Prostate gland (tissue), 2 donors: ENCODE measurements at regions not wholly inside any gene's neighbourhood (a gene's known extent, or its start where the extent isn't known, plus 50 kb on each side); places are given as distances from the start of the nearest gene placed in this dataset.

Experiments used
- POLR2A ChIP-seq: fragments of 450-650 bp; IDR thresholded peaks from one replicate; pipeline ENCODE4 v1.6.1; 2016; ENCODE audit warnings: antibody characterized with exemption, mild to moderate bottlenecking
- TF ChIP-seq, protein P1 (sequence below), 4 experiments: fragments of 200-600 bp in 2 of 4; fragments of 450-650 bp in 2 of 4; sonication (generic) in 2 of 4; IDR thresholded peaks; 1 replicate in 3 of 4; 2 replicates in 1 of 4; pipeline ENCODE4 v1.5.1; 2016 to 2019; ENCODE audit warnings: antibody characterized with exemption in 4 of 4, mild to moderate bottlenecking in 2 of 4, moderate library complexity in 2 of 4

DNA sequence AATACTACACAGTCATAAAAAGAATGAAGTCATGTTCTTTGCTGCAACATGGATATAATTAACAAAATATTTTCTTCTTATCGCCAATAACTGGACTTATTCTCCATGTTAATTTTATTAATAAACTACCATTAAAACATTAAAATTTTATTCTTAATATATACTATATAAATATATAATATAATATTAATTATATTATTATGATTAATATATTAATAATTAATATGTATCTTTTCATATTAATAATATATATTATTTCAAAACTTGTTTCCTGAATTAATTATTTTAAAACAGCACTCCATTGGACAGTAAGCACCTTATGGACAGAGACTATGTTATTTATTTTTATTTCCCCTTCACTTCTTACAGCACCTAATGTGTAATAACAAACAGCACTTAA is 182.8 kb downstream of the ARL4A start:
- no peak for TF ChIP-seq POLR2A
- TF ChIP-seq, protein P1, sequence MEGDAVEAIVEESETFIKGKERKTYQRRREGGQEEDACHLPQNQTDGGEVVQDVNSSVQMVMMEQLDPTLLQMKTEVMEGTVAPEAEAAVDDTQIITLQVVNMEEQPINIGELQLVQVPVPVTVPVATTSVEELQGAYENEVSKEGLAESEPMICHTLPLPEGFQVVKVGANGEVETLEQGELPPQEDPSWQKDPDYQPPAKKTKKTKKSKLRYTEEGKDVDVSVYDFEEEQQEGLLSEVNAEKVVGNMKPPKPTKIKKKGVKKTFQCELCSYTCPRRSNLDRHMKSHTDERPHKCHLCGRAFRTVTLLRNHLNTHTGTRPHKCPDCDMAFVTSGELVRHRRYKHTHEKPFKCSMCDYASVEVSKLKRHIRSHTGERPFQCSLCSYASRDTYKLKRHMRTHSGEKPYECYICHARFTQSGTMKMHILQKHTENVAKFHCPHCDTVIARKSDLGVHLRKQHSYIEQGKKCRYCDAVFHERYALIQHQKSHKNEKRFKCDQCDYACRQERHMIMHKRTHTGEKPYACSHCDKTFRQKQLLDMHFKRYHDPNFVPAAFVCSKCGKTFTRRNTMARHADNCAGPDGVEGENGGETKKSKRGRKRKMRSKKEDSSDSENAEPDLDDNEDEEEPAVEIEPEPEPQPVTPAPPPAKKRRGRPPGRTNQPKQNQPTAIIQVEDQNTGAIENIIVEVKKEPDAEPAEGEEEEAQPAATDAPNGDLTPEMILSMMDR (IDR thresholded peaks at IDR 0.05), result no peak
